ENCODE measurements at regions not wholly inside any gene's neighbourhood (a gene's known extent, or its start where the extent isn't known, plus 50 kb on each side); places are given as distances from the start of the nearest gene placed in this dataset.

DNA sequence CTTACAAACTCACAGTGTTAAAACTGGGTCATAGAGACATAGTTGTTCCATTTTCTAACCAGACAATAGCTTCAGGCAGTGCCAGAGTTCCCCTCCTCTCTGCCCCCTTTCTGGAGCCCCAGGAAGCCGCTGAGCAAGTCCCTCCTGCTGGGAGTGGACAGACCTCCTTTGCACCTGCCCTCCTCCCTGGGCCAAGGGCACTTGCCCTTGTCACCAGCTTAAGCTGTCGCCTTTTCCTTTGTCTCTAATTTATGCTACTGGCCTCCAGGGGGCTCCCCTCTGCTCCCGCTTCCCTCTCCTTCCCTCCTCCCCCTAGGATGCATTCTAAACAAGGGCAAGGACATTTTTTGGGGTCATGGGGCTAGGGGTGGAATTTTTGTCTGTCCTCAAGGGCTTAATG lies 182.4 kb downstream of the MIS18A start:
- no peak for DNase-seq
- WGBS, 5 donors = 10 to 22% (median 14%) methylated on average over 3 of the region's 3 CpGs
- H3K4me3 ChIP-seq = no peak overlapping the region
- H3K27ac ChIP-seq = no peak overlapping the region
- intact Hi-C loops (cut with DNase I; ENCODE audit: low total_unique reads) = no loop called here
- H3K36me3 ChIP-seq = no peaks in the 10 kb centered on the region
- H3K27me3 ChIP-seq (replicated peaks in 1 of 7) = peaks cover 0 to 6% (median 0%) of the 10 kb centered on the region in 7 donors
- H3K4me1 ChIP-seq = no peaks in the 10 kb centered on the region
- peaks cover 0 to 4% (median 0%) of the 10 kb centered on the region in 8 donors for H3K9me3 ChIP-seq
- no peak for TF ChIP-seq POLR2AphosphoS5 (IDR thresholded peaks at IDR 0.05)
- TF ChIP-seq, protein P1, sequence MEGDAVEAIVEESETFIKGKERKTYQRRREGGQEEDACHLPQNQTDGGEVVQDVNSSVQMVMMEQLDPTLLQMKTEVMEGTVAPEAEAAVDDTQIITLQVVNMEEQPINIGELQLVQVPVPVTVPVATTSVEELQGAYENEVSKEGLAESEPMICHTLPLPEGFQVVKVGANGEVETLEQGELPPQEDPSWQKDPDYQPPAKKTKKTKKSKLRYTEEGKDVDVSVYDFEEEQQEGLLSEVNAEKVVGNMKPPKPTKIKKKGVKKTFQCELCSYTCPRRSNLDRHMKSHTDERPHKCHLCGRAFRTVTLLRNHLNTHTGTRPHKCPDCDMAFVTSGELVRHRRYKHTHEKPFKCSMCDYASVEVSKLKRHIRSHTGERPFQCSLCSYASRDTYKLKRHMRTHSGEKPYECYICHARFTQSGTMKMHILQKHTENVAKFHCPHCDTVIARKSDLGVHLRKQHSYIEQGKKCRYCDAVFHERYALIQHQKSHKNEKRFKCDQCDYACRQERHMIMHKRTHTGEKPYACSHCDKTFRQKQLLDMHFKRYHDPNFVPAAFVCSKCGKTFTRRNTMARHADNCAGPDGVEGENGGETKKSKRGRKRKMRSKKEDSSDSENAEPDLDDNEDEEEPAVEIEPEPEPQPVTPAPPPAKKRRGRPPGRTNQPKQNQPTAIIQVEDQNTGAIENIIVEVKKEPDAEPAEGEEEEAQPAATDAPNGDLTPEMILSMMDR (IDR thresholded peaks at IDR 0.05 in 8 of 11, conservative IDR thresholded peaks at IDR 0.05 in 3 of 11) = peak in 1 of 11 experiments; percentile 10
- TF ChIP-seq POLR2A (IDR thresholded peaks at IDR 0.05) = no peak

DNA sequence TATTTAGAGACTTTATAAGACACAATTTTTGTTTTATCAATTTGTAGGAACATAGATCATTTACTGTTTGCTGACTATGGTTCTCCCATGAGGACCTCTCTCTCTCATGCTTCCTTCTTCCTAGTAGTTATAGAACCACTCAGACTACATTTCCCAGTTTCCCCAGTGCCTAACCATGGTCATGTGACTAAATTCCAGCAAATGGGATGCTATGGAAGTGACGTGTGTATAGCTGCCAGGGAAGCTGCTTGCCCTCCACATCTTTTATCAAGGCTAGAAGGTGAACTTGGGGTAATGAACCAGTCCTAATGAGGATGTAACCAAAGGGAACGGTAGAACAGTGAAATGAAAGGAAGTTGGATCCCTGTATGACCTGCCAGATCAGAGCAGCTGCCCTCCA lies 184.0 kb downstream of the MIS18A start:
- Histone ChIP-seq H3K27ac (no peak overlapping the region), H3K27me3 (replicated peaks in 1 of 7) (peaks cover 0 to 6% (median 0%) of the 10 kb centered on the region in 7 donors), H3K9me3 (peaks cover 0 to 4% (median 0%) of the 10 kb centered on the region in 8 donors), H3K36me3 (no peaks in the 10 kb centered on the region), H3K4me1 (no peaks in the 10 kb centered on the region), H3K4me3 (no peak overlapping the region)
- intact Hi-C loops (cut with DNase I; ENCODE audit: low total_unique reads) = no loop called here
- WGBS, 5 donors = 43 to 62% (median 59%) methylated on average over 2 of the region's 2 CpGs
- no peak for DNase-seq
- TF ChIP-seq POLR2A (IDR thresholded peaks at IDR 0.05) (no peak), POLR2AphosphoS5 (IDR thresholded peaks at IDR 0.05) (no peak)
- TF ChIP-seq, protein P1 (IDR thresholded peaks at IDR 0.05 in 8 of 11, conservative IDR thresholded peaks at IDR 0.05 in 3 of 11) = no peak

DNA sequence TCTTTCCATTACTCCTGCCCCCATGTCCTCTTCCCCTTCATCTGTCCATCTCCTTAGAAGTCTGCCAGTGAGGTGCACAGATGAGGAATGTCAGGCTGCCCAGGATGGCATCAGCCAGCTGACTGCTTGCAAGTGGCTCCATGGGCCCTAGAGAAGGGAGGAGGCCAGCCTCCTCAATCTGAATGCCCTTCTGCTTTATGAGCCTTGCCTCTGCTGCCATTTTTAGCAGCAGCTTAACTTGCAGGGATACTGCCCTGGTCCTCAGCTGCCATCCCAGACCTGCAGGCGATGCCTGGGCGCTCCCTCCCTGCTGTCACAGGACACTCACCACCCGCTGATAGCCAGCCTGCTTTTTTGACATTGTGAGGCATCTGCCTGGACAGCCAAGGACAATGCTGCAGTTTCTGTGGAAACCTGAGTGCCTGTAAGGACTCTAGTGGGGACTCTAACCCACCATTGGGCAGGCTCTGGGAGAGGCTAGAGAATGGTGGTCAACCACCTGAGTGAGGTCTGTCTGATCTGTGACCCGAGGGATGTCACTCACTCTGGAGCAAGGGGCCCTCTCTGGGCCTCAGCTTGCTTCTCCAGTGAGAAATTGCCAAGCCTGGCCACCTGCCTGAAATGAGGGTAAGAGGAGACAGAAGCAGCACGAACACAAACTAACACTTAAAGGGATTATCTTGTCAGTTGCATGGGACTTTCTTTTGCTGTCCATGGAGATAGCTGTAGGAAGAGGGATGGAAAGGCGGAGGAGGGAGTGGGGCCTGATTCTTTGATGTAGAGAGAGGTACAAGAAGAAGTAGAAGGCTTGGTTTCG lies 185.0 kb downstream of the MIS18A start:
- Histone ChIP-seq H3K4me3 (no peak overlapping the region), H3K27ac (no peak overlapping the region), H3K36me3 (no peaks in the 10 kb centered on the region), H3K4me1 (no peaks in the 10 kb centered on the region), H3K27me3 (replicated peaks in 1 of 7) (peaks cover 0 to 6% (median 0%) of the 10 kb centered on the region in 7 donors), H3K9me3 (peaks cover 0 to 4% (median 0%) of the 10 kb centered on the region in 8 donors)
- intact Hi-C loops (cut with DNase I; ENCODE audit: low total_unique reads) = no loop called here
- 76 to 86% (median 82%) methylated on average over 6 to 7 of the region's 7 CpGs for WGBS, 5 donors
- TF ChIP-seq POLR2AphosphoS5 (IDR thresholded peaks at IDR 0.05) = no peak
- TF ChIP-seq, protein P1 (IDR thresholded peaks at IDR 0.05 in 8 of 11, conservative IDR thresholded peaks at IDR 0.05 in 3 of 11) = no peak
- no peak for DNase-seq

DNA sequence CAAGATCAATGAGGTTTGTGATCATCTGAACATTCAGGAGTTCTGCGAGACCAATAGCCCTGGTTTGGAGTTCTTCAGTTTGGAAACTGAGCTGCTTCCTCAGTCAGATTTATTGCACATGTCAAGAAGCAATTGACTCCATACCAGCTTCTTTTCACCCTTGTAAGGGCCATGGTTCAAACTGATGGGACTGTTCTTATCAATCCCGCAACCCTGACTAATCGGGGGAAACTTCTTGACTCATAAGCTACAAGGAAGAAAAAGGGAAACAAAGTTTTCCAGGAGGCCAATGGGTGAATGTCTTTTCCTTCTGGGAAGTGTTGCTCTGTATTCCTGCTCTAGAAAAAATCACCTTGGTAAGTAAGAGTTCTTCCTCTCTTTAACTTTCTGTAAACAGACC lies 187.9 kb downstream of the MIS18A start:
- H3K9me3 ChIP-seq = peaks cover 0 to 4% (median 0%) of the 10 kb centered on the region in 8 donors
- WGBS, 5 donors = 79 to 88% (median 86%) methylated on average over 3 of the region's 3 CpGs
- no peaks in the 10 kb centered on the region for H3K36me3 ChIP-seq
- DNase-seq = no peak
- no peak for TF ChIP-seq POLR2AphosphoS5 (IDR thresholded peaks at IDR 0.05)
- TF ChIP-seq POLR2A (IDR thresholded peaks at IDR 0.05) = no peak
- TF ChIP-seq, protein P1 (IDR thresholded peaks at IDR 0.05 in 8 of 11, conservative IDR thresholded peaks at IDR 0.05 in 3 of 11) = no peak
- peaks cover 0 to 6% (median 0%) of the 10 kb centered on the region in 7 donors for H3K27me3 ChIP-seq (replicated peaks in 1 of 7)
- H3K4me3 ChIP-seq = no peak overlapping the region
- intact Hi-C loops (cut with DNase I; ENCODE audit: low total_unique reads) = no loop called here
- H3K27ac ChIP-seq = no peak overlapping the region
- no peaks in the 10 kb centered on the region for H3K4me1 ChIP-seq

All from spleen (tissue), 11 donors.